IPS DF 19.7 (cell line): ENCODE measurements at regions not wholly inside any gene's neighbourhood (a gene's known extent, or its start where the extent isn't known, plus 50 kb on each side); places are given as distances from the start of the nearest gene placed in this dataset.
"Not testable (repeated sequence)": the region's sequence is repeated elsewhere in the genome, so short reads cannot be mapped to it uniquely, and the experiment has no call there.

Experiments
- DNase-seq: peaks from one replicate; pipeline ENCODE4 v3.0.0-alpha.2; 2013; ENCODE audit warnings: low read depth, low spot score

- DNase-seq: not testable (repeated sequence)
These were observed 197.1 kb upstream of the TBL1XR1 start for GRCh38 chr3:177394231-177395024.

GRCh38 chr3:177396733-177397132, 199.5 kb upstream of the TBL1XR1 start:
- no peak for DNase-seq

- DNase-seq: no peak
These were observed 204.1 kb upstream of the TBL1XR1 start for GRCh38 chr3:177401375-177401774.

- no peak for DNase-seq
These were observed 205.3 kb upstream of the TBL1XR1 start for GRCh38 chr3:177402533-177402932.

GRCh38 chr3:177405191-177405672, 207.9 kb upstream of the TBL1XR1 start:
- DNase-seq: no peak

GRCh38 chr3:177410730-177411129, 213.4 kb upstream of the TBL1XR1 start:
- no peak for DNase-seq

- DNase-seq: no peak
These were observed 213.9 kb upstream of the TBL1XR1 start for GRCh38 chr3:177411201-177411600.

GRCh38 chr3:177412677-177413170, 215.4 kb upstream of the TBL1XR1 start:
- DNase-seq: not testable (repeated sequence)

GRCh38 chr3:177414093-177414492, 216.8 kb upstream of the TBL1XR1 start:
- DNase-seq: no peak

- no peak for DNase-seq
These were observed 221.5 kb upstream of the TBL1XR1 start for GRCh38 chr3:177418787-177419186.

- DNase-seq: no peak
These were observed 222.8 kb upstream of the TBL1XR1 start for GRCh38 chr3:177419904-177420601.

- DNase-seq: no peak
These were observed 223.6 kb upstream of the TBL1XR1 start for GRCh38 chr3:177420651-177421480.

- no peak for DNase-seq
These were observed 224.2 kb upstream of the TBL1XR1 start for GRCh38 chr3:177421481-177421785.

- DNase-seq: no peak
These were observed 227.2 kb upstream of the TBL1XR1 start for GRCh38 chr3:177424521-177424920.

GRCh38 chr3:177425042-177425441, 227.8 kb upstream of the TBL1XR1 start:
- no peak for DNase-seq

- no peak for DNase-seq
These were observed 229.0 kb upstream of the TBL1XR1 start for GRCh38 chr3:177426106-177426877.

GRCh38 chr3:177426878-177427495, 229.7 kb upstream of the TBL1XR1 start:
- no peak for DNase-seq

GRCh38 chr3:177427540-177427939, 230.3 kb upstream of the TBL1XR1 start:
- no peak for DNase-seq

GRCh38 chr3:177429079-177429478, 231.8 kb upstream of the TBL1XR1 start:
- no peak for DNase-seq

- DNase-seq: no peak
These were observed 232.5 kb upstream of the TBL1XR1 start for GRCh38 chr3:177429771-177430170.

- no peak for DNase-seq
These were observed 233.4 kb upstream of the TBL1XR1 start for GRCh38 chr3:177430653-177431052.
